ENCODE measurements at regions not wholly inside any gene's neighbourhood (a gene's known extent, or its start where the extent isn't known, plus 50 kb on each side); places are given as distances from the start of the nearest gene placed in this dataset.

- H2BK20ac ChIP-seq (ENCODE audit: low read depth, low read length) = no peak overlapping the region
- H3K9ac ChIP-seq (ENCODE audit: low read depth, low read length) = no peak overlapping the region
- DNase-seq (no peak), ATAC-seq (ENCODE audit: low read depth) (no peak)
- H3K4ac ChIP-seq (ENCODE audit: low read depth, low read length) = no peak overlapping the region
- H3K4me3 ChIP-seq (ENCODE audit: insufficient read depth, low read depth, low read length) = no peak overlapping the region
- H2BK15ac ChIP-seq (ENCODE audit: low read depth, low read length) = no peak overlapping the region
- BruUV-seq (replicated peaks) = no TSS peak
- TF ChIP-seq POLR2A (IDR thresholded peaks at IDR 0.05; ENCODE audit: low read depth, low read length) (no peak), FOS (IDR thresholded peaks at IDR 0.05; ENCODE audit: low read depth, low read length) (no peak), MXI1 (IDR thresholded peaks at IDR 0.05; ENCODE audit: borderline replicate concordance, low read depth, low read length) (no peak), RCOR1 (IDR thresholded peaks at IDR 0.05; ENCODE audit: insufficient replicate concordance, low read length) (no peak), CEBPB (IDR thresholded peaks at IDR 0.05; ENCODE audit: low read depth, low read length) (no peak), RAD21 (IDR thresholded peaks at IDR 0.05; ENCODE audit: low read length) (no peak), BHLHE40 (IDR thresholded peaks at IDR 0.05; ENCODE audit: low read depth, low read length) (no peak), CTCF (conservative IDR thresholded peaks at IDR 0.05; ENCODE audit: low read depth, low read length) (no peak), CHD1 (IDR thresholded peaks at IDR 0.05; ENCODE audit: low read depth, low read length) (no peak), SMC3 (IDR thresholded peaks at IDR 0.05; ENCODE audit: low read depth, low read length) (no peak), MAZ (IDR thresholded peaks at IDR 0.05; ENCODE audit: borderline replicate concordance, low read depth, low read length) (no peak), MAFK (IDR thresholded peaks at IDR 0.05; ENCODE audit: low read depth, low read length) (no peak), NFE2L2 (IDR thresholded peaks at IDR 0.05; ENCODE audit: low read depth, low read length) (no peak), ELK1 (IDR thresholded peaks at IDR 0.05; ENCODE audit: borderline replicate concordance, low read depth, low read length) (no peak), USF2 (IDR thresholded peaks at IDR 0.05; ENCODE audit: low read depth, low read length) (no peak)
- dilution Hi-C loops (cut with HindIII; ENCODE audit: low sequenced_read_pairs, unreplicated experiment) = no loop called here
- intact Hi-C loops (cut with micrococcal nuclease) = no loop called here
- H2BK120ac ChIP-seq (ENCODE audit: low read depth, low read length) = no peak overlapping the region
- no peak overlapping the region for H3K23ac ChIP-seq (ENCODE audit: low read depth, low read length)
- CTCF ChIA-PET = no interaction called here
- H2AK5ac ChIP-seq (ENCODE audit: low read depth, low read length) = no peak overlapping the region
- POLR2A ChIA-PET (ENCODE audit: unreplicated experiment) = no interaction called here
- no peak overlapping the region for H3K4me2 ChIP-seq (ENCODE audit: low read depth, low read length)
- H4K91ac ChIP-seq (ENCODE audit: insufficient read depth, low read depth, low read length) = no peak overlapping the region
- no peaks in the 10 kb centered on the region for H3K79me1 ChIP-seq (ENCODE audit: low read depth in 1 of 2, low read length in 2 of 2)
- H3K9me3 ChIP-seq (ENCODE audit: control insufficient read depth, insufficient read depth, low read length) = peaks cover 2% of the 10 kb centered on the region; the same call in 1 of the 2 replicates
- in situ Hi-C loops (cut with MboI; ENCODE audit: low sequenced_read_pairs) = no loop called here
- no peak overlapping the region for H2AFZ ChIP-seq (replicated peaks; ENCODE audit: low read length, poor library complexity)
- H3K56ac ChIP-seq (ENCODE audit: extremely low read depth, insufficient read depth, low read length) = no peak overlapping the region
- no peaks in the 10 kb centered on the region for H3K4me1 ChIP-seq (ENCODE audit: control insufficient read depth, insufficient read depth, low read length)
- H3K27me3 ChIP-seq (ENCODE audit: control insufficient read depth, insufficient read depth, low read length) = no peaks in the 10 kb centered on the region
- no peak overlapping the region for H3K27ac ChIP-seq (ENCODE audit: insufficient read depth, low read length)
- no peak overlapping the region for H4K8ac ChIP-seq (ENCODE audit: low read depth in 2 of 2, low read length in 2 of 2)
- H3K9me1 ChIP-seq (ENCODE audit: insufficient read depth, low read length) = no peaks in the 10 kb centered on the region
- WGBS, 2 experiments (ENCODE audit: extremely low coverage in 2 of 2, insufficient read length in 1 of 2) = no CpG with 5 or more reads among the region's 2 CpGs
- no peak overlapping the region for H2AK9ac ChIP-seq (replicated peaks; ENCODE audit: low read depth, low read length, poor library complexity)
- no peaks in the 10 kb centered on the region for H3K36me3 ChIP-seq (ENCODE audit: control insufficient read depth, insufficient read depth, low read length)
- H3K18ac ChIP-seq (ENCODE audit: low read depth, low read length) = no peak overlapping the region
- no peak overlapping the region for H2BK5ac ChIP-seq (ENCODE audit: low read depth, low read length, poor library complexity, severe bottlenecking)
- H4K5ac ChIP-seq (ENCODE audit: low read depth, low read length) = no peak overlapping the region
- H4K20me1 ChIP-seq (ENCODE audit: insufficient read depth, low read length) = no peaks in the 10 kb centered on the region
- H3K14ac ChIP-seq (replicated peaks; ENCODE audit: low read depth, low read length) = no peak overlapping the region
Observed at GRCh38 chr20:11650566-11650965, 267.1 kb upstream of the BTBD3 start.
